T-cell (primary cell): ENCODE measurements at regions not wholly inside any gene's neighbourhood (a gene's known extent, or its start where the extent isn't known, plus 50 kb on each side); places are given as distances from the start of the nearest gene placed in this dataset.

Experiments used
- ATAC-seq, 4 experiments: fragments of 200-7000 bp in 3 of 4; fragments of 150-1000 bp in 1 of 4; cut with Tn5 transposase; replicated peaks in 1 of 4; 1 replicate in 3 of 4; 2 replicates in 1 of 4; pipeline ENCODE4 v1.10.0; 2021; ENCODE audit warnings: moderate library complexity in 3 of 4, mild to moderate bottlenecking in 2 of 4, moderate number of reproducible peaks in 1 of 4
- CTCF ChIA-PET, 2 donors: fragments of 300-600 bp; sonication (Branson Sonifier 250); formaldehyde crosslinking; loops; one replicate each; lab custom pipeline; 2022; ENCODE audit warnings: antibody characterized with exemption in 2 of 2; lab: Charles Lee
- POLR2A ChIA-PET, 2 donors: fragments of 300-600 bp; sonication (Branson Sonifier 250); formaldehyde crosslinking; loops; one replicate each; lab custom pipeline; 2022; ENCODE audit warnings: antibody characterized with exemption in 2 of 2; lab: Charles Lee
- DNase-seq, 35 experiments: peaks; one replicate each; pipeline versions ENCODE4 v3.0.0 to v3.0.0-alpha.2; 2013 to 2023
- H3K27ac ChIP-seq: one replicate; pipeline ENCODE4 v1.5.1; 2013; ENCODE audit warnings: low read length
- H3K27me3 ChIP-seq, 2 experiments: replicated peaks in 1 of 2; 1 replicate in 1 of 2; 2 replicates in 1 of 2; pipeline versions ENCODE4 v1.6.1 to v1.7.0; 2013; ENCODE audit warnings: low read length in 1 of 2, mixed read lengths in 1 of 2; ENCODE audit not compliant: control insufficient read depth in 2 of 2, insufficient read depth in 2 of 2; ENCODE audit errors: extremely low read depth in 1 of 2
- H3K36me3 ChIP-seq, 2 donors: 1 replicate in 1 of 2; 2 replicates in 1 of 2; pipeline versions ENCODE4 v1.6.1 to v1.7.0; 2013; ENCODE audit warnings: low read length in 1 of 2; ENCODE audit not compliant: control insufficient read depth in 2 of 2, insufficient read depth in 1 of 2; ENCODE audit errors: extremely low read depth in 1 of 2
- H3K4me1 ChIP-seq, 2 experiments: 1 replicate in 1 of 2; 2 replicates in 1 of 2; pipeline versions ENCODE4 v1.6.1 to v1.7.0; 2013; ENCODE audit warnings: low read length in 2 of 2, mixed read lengths in 1 of 2; ENCODE audit not compliant: insufficient read depth in 2 of 2, control insufficient read depth in 1 of 2; ENCODE audit errors: extremely low read depth in 1 of 2
- H3K4me3 ChIP-seq, 2 donors: 1 replicate in 1 of 2; 2 replicates in 1 of 2; pipeline versions ENCODE4 v1.5.1 to v1.7.0; 2013; ENCODE audit warnings: mild to moderate bottlenecking in 2 of 2, low read length in 1 of 2, moderate library complexity in 1 of 2; ENCODE audit not compliant: control insufficient read depth in 1 of 2; ENCODE audit errors: extremely low read depth in 1 of 2
- H3K9me3 ChIP-seq: 2 replicates; pipeline ENCODE4 v1.7.0; 2013
- H3K27ac Mint-ChIP-seq, 2 donors: one replicate each; pipeline ENCODE4 v1.8.0; 2020 to 2021; ENCODE audit warnings: mild to moderate bottlenecking in 2 of 2, mixed read lengths in 2 of 2
- H3K27me3 Mint-ChIP-seq, 2 donors: one replicate each; pipeline ENCODE4 v1.8.0; 2021 to 2022; ENCODE audit warnings: mixed read lengths in 2 of 2
- H3K36me3 Mint-ChIP-seq: one replicate; pipeline ENCODE4 v1.8.0; 2021; ENCODE audit warnings: mixed read lengths
- H3K4me1 Mint-ChIP-seq, 3 donors: one replicate each; pipeline ENCODE4 v1.8.0; 2020 to 2022; ENCODE audit warnings: mixed read lengths in 3 of 3, mild to moderate bottlenecking in 1 of 3
- H3K4me3 Mint-ChIP-seq, 3 donors: one replicate each; pipeline ENCODE4 v1.8.0; 2020 to 2022; ENCODE audit warnings: mild to moderate bottlenecking in 3 of 3, mixed read lengths in 3 of 3, moderate library complexity in 3 of 3
- H3K9me3 Mint-ChIP-seq, 3 donors: one replicate each; pipeline ENCODE4 v1.8.0; 2020 to 2022; ENCODE audit warnings: mixed read lengths in 3 of 3
- WGBS: methylation state at CpG from one replicate; pipeline ENCODE4 v1.1.5; 2013; ENCODE audit warnings: missing lambda C conversion rate; ENCODE audit not compliant: insufficient coverage; 5-methylcytosine and 5-hydroxymethylcytosine counted together

DNA sequence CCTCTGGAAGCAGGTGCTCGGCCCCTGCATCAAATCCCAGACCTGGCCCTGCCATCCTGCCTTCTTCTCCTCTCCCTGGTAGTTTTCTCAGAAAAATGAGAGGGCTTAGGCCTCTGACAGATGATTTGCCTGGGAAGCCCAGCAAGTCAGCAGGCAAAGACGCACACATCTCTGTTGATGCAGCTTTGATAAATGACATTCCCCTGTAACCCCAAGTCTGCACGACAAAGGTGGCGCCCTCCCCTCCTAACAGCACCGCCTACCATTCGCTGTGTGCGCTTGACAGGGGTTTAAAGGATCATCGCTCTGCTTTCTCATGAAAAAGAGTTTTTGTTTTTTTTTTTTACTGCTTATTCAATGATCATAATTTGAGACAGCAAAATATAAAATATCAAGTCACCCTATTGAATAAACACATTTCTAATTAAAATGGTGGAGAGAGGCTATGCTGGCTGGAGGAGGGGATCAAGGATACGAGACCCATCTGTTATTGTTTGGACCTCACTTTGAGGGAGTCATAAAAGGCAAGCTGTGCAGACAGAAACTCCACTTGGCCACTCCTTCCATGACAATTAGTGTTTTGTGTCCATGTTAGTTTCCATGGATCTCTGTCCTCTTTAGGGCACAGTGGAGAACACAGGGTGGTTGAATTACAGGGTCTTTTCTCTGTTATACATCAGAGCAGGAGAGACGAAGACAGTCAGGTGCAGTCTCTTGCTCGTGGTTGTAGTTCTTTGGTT lies 126.1 kb downstream of the FGF9 start:
- Mint-ChIP-seq H3K36me3 (no peaks in the 10 kb centered on the region), H3K27ac (no peak overlapping the region), H3K4me3 (no peak overlapping the region), H3K9me3 (no peaks in the 10 kb centered on the region), H3K4me1 (no peaks in the 10 kb centered on the region), H3K27me3 (peaks cover 0 to 6% of the 10 kb centered on the region in 2 donors)
- Histone ChIP-seq H3K4me1 (no peaks in the 10 kb centered on the region), H3K27me3 (no peaks in the 10 kb centered on the region), H3K4me3 (no peak overlapping the region), H3K27ac (no peak overlapping the region), H3K9me3 (no peaks in the 10 kb centered on the region), H3K36me3 (no peaks in the 10 kb centered on the region)
- ATAC-seq (no peak), DNase-seq (no peak)
- ChIA-PET POLR2A (no interaction called here), CTCF (interaction anchor here in 1 of 2 donors (0.6 kb wide), 1 partner anchor 183 kb away, joined by 3 read pairs; no protein-coding TSS in a partner anchor)
- WGBS, result 83% methylated on average over 4 of the region's 11 CpGs

GRCh38 chr13:21797736-21798135 lies 126.9 kb downstream of the FGF9 start:
- DNase-seq (no peak), ATAC-seq (no peak)
- no peak overlapping the region for H3K27ac Mint-ChIP-seq
- H3K9me3 ChIP-seq, result no peaks in the 10 kb centered on the region
- H3K36me3 ChIP-seq, result no peaks in the 10 kb centered on the region
- H3K4me1 Mint-ChIP-seq, result no peaks in the 10 kb centered on the region
- no peaks in the 10 kb centered on the region for H3K27me3 ChIP-seq
- no peak overlapping the region for H3K4me3 ChIP-seq
- no peaks in the 10 kb centered on the region for H3K36me3 Mint-ChIP-seq
- 79% methylated on average over 2 of the region's 4 CpGs for WGBS
- ChIA-PET POLR2A (no interaction called here), CTCF (interaction anchor here in 1 of 2 donors (0.6 kb wide), 1 partner anchor 183 kb away, joined by 3 read pairs; no protein-coding TSS in a partner anchor)
- no peak overlapping the region for H3K4me3 Mint-ChIP-seq
- H3K27ac ChIP-seq, result no peak overlapping the region
- H3K9me3 Mint-ChIP-seq, result no peaks in the 10 kb centered on the region
- H3K4me1 ChIP-seq, result no peaks in the 10 kb centered on the region
- H3K27me3 Mint-ChIP-seq, result peaks cover 0 to 2% of the 10 kb centered on the region in 2 donors

GRCh38 chr13:21798181-21798580 lies 127.3 kb downstream of the FGF9 start:
- Histone ChIP-seq H3K4me1 (no peaks in the 10 kb centered on the region), H3K9me3 (no peaks in the 10 kb centered on the region), H3K27ac (no peak overlapping the region), H3K27me3 (no peaks in the 10 kb centered on the region), H3K4me3 (no peak overlapping the region), H3K36me3 (no peaks in the 10 kb centered on the region)
- Mint-ChIP-seq H3K4me3 (no peak overlapping the region), H3K27ac (no peak overlapping the region), H3K4me1 (no peaks in the 10 kb centered on the region), H3K36me3 (no peaks in the 10 kb centered on the region), H3K9me3 (no peaks in the 10 kb centered on the region), H3K27me3 (no peaks in the 10 kb centered on the region)
- CTCF ChIA-PET, result no interaction called here
- no peak for ATAC-seq
- no CpG with 5 or more reads among the region's 3 CpGs for WGBS
- POLR2A ChIA-PET, result no interaction called here
- no peak for DNase-seq

DNA sequence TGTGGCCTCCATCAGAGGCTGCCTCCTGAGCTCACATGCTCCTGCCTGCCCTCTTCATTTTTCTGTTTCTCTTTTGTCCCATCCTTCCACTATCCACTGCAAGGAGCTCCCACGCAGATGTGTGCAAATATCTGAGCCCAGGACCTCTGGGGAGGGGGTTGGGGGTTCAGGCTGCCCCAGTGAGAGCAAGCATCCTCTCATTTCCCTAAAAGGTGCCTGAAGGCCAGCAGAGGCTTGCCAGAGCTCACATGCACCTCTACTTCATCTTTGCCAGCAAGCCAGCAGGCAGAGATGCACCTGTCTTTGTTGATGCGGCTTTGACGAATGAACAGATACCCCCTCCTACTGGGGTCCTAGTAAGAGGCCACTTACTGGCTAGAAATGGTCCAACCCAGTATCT lies 128.8 kb downstream of the FGF9 start:
- H3K9me3 Mint-ChIP-seq, result no peaks in the 10 kb centered on the region
- CTCF ChIA-PET, result no interaction called here
- WGBS, result 85% methylated on average over 2 of the region's 3 CpGs
- no peaks in the 10 kb centered on the region for H3K4me1 Mint-ChIP-seq
- H3K4me3 Mint-ChIP-seq, result no peak overlapping the region
- no peaks in the 10 kb centered on the region for H3K36me3 Mint-ChIP-seq
- peaks cover 0 to 9% of the 10 kb centered on the region in 2 donors for H3K27me3 Mint-ChIP-seq
- Histone ChIP-seq H3K4me3 (no peak overlapping the region), H3K27ac (no peak overlapping the region), H3K4me1 (no peaks in the 10 kb centered on the region), H3K27me3 (no peaks in the 10 kb centered on the region), H3K9me3 (no peaks in the 10 kb centered on the region), H3K36me3 (no peaks in the 10 kb centered on the region)
- DNase-seq, result no peak
- ATAC-seq, result no peak
- POLR2A ChIA-PET, result no interaction called here
- H3K27ac Mint-ChIP-seq, result no peak overlapping the region

DNA sequence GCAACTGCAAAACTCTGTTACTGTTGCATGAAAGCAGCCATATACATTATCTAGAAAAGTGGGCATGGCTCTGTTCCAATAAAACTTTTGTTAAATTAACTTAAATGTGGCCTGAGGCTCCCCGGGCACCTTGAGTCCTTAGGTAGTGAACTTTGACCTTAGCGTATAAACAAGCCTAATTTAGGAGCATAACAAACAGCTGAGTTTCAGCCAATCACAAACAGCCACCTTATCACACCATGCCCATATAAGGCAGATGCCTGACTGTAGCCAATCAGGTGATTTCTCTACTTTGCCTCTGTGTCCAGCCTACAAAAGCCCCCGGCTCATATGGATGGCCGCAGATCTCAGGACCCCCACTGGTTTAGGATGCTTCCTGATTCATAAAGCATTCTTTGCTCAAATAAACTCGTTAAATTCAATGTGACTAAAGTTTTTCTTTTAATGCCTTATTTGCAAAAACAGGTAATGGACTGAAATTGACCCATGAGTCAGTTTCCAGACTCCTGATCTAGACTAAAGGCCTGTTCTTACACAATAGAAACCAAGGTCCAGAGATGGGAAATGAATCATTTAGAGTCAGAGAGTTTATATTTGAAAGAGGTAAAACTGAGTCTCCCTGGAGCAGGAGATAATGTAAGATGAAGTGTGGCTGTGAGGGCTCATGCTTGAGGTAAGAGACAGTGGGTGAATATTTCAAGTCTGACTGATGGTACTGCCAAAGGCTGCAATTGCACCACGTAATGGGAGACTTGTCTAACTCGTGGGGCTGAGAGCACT lies 130.2 kb downstream of the FGF9 start:
- no peak overlapping the region for H3K4me3 ChIP-seq
- no peaks in the 10 kb centered on the region for H3K9me3 ChIP-seq
- Mint-ChIP-seq H3K27ac (no peak overlapping the region), H3K4me3 (no peak overlapping the region), H3K4me1 (no peaks in the 10 kb centered on the region), H3K36me3 (no peaks in the 10 kb centered on the region), H3K9me3 (no peaks in the 10 kb centered on the region), H3K27me3 (peaks cover 0 to 9% of the 10 kb centered on the region in 2 donors)
- H3K4me1 ChIP-seq, result no peaks in the 10 kb centered on the region
- no peaks in the 10 kb centered on the region for H3K36me3 ChIP-seq
- DNase-seq (no peak), ATAC-seq (no peak)
- H3K27ac ChIP-seq, result no peak overlapping the region
- CTCF ChIA-PET, result no interaction called here
- WGBS, result 65% methylated on average over 5 of the region's 7 CpGs
- POLR2A ChIA-PET, result no interaction called here
- H3K27me3 ChIP-seq, result no peaks in the 10 kb centered on the region

GRCh38 chr13:21805733-21806132 lies 134.9 kb downstream of the FGF9 start:
- H3K9me3 ChIP-seq, result no peaks in the 10 kb centered on the region
- H3K36me3 ChIP-seq, result no peaks in the 10 kb centered on the region
- no peaks in the 10 kb centered on the region for H3K36me3 Mint-ChIP-seq
- H3K27ac Mint-ChIP-seq, result no peak overlapping the region
- H3K27me3 ChIP-seq, result no peaks in the 10 kb centered on the region
- no peak for ATAC-seq
- peaks cover 11 to 20% of the 10 kb centered on the region in 2 donors for H3K27me3 Mint-ChIP-seq
- no CpG with 5 or more reads among the region's 3 CpGs for WGBS
- CTCF ChIA-PET, result interaction anchor here in 1 of 2 donors (0.5 kb wide), 1 partner anchor 82 kb away, joined by 3 read pairs; no protein-coding TSS in a partner anchor
- no peaks in the 10 kb centered on the region for H3K4me1 Mint-ChIP-seq
- H3K9me3 Mint-ChIP-seq, result peaks cover 0 to 2% (median 0%) of the 10 kb centered on the region in 3 donors
- no peak overlapping the region for H3K4me3 ChIP-seq
- H3K4me1 ChIP-seq, result no peaks in the 10 kb centered on the region
- H3K27ac ChIP-seq, result no peak overlapping the region
- H3K4me3 Mint-ChIP-seq, result no peak overlapping the region
- POLR2A ChIA-PET, result no interaction called here
- no peak for DNase-seq
